GM23338 (cell line): ENCODE measurements at regions not wholly inside any gene's neighbourhood (a gene's known extent, or its start where the extent isn't known, plus 50 kb on each side); places are given as distances from the start of the nearest gene placed in this dataset.

ENCODE experiments used
- JUNB ChIP-seq: IDR thresholded peaks from one replicate; pipeline ENCODE4 v1.6.1; 2016; ENCODE audit warnings: antibody characterized with exemption; ENCODE audit not compliant: unreplicated experiment
- REST ChIP-seq: IDR thresholded peaks from one replicate; pipeline ENCODE4 v1.6.1; 2018; ENCODE audit warnings: antibody characterized with exemption; ENCODE audit not compliant: unreplicated experiment
- TF ChIP-seq, protein P1 (sequence below), 2 experiments: fragments of 200-600 bp in 1 of 2; sonication (generic) in 1 of 2; conservative IDR thresholded peaks; 2 replicates each; pipeline versions ENCODE4 v1.5.1 to v1.6.1; 2016 to 2017; ENCODE audit warnings: antibody characterized with exemption in 2 of 2, low read depth in 2 of 2, mild to moderate bottlenecking in 2 of 2, moderate library complexity in 1 of 2

DNA sequence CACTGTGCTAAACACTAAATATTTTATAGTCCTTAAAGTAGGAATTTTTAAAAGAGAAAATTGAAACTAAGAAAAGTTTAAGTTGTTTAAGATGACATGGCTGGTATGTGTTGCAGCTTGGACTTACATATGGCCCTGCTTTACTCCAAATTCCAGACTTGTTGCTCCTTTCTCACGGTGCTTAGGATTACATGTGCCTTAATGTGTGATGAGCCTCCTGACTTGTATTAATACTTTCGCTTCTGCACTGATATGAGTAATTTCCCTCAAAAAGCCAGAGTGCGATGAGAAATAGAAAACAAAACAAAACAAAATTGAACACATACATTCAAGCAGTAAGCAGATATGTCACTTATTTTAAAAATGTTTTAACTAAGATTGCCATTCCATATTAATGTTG, 250.2 kb downstream of the VGLL3 start:
- TF ChIP-seq, protein P1, sequence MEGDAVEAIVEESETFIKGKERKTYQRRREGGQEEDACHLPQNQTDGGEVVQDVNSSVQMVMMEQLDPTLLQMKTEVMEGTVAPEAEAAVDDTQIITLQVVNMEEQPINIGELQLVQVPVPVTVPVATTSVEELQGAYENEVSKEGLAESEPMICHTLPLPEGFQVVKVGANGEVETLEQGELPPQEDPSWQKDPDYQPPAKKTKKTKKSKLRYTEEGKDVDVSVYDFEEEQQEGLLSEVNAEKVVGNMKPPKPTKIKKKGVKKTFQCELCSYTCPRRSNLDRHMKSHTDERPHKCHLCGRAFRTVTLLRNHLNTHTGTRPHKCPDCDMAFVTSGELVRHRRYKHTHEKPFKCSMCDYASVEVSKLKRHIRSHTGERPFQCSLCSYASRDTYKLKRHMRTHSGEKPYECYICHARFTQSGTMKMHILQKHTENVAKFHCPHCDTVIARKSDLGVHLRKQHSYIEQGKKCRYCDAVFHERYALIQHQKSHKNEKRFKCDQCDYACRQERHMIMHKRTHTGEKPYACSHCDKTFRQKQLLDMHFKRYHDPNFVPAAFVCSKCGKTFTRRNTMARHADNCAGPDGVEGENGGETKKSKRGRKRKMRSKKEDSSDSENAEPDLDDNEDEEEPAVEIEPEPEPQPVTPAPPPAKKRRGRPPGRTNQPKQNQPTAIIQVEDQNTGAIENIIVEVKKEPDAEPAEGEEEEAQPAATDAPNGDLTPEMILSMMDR (conservative IDR thresholded peaks at IDR 0.05; ENCODE audit: low read depth in 2 of 2): no peak
- no peak for TF ChIP-seq REST
- TF ChIP-seq JUNB: no peak
